Aorta (tissue), 5 donors: ENCODE measurements at regions not wholly inside any gene's neighbourhood (a gene's known extent, or its start where the extent isn't known, plus 50 kb on each side); places are given as distances from the start of the nearest gene placed in this dataset.

Experiments
- ATAC-seq: fragments of 200-7000 bp; cut with Tn5 transposase; one replicate; pipeline ENCODE4 v1.9.1; 2022; ENCODE audit warnings: moderate library complexity; ENCODE audit not compliant: low FRiP score
- DNase-seq, 2 donors: peaks; one replicate each; pipeline ENCODE4 v3.0.0-alpha.2; 2020
- H3K27ac ChIP-seq, 2 donors: one replicate each; pipeline ENCODE4 v1.5.1; 2013; ENCODE audit warnings: low read length in 2 of 2, mild to moderate bottlenecking in 2 of 2, moderate library complexity in 2 of 2, control low read depth in 1 of 2, inconsistent platforms in 1 of 2, low read depth in 1 of 2
- H3K27me3 ChIP-seq, 2 donors: one replicate each; pipeline ENCODE4 v1.6.1; 2013; ENCODE audit warnings: control low read depth in 1 of 2, low read length in 1 of 2, mild to moderate bottlenecking in 1 of 2, moderate library complexity in 1 of 2; ENCODE audit not compliant: insufficient read depth in 2 of 2, control insufficient read depth in 1 of 2
- H3K36me3 ChIP-seq, 2 donors: one replicate each; pipeline ENCODE4 v1.6.1; 2013; ENCODE audit warnings: control low read depth in 1 of 2, low read length in 1 of 2, mild to moderate bottlenecking in 1 of 2; ENCODE audit not compliant: insufficient read depth in 2 of 2, control insufficient read depth in 1 of 2
- H3K4me1 ChIP-seq, 2 donors: one replicate each; pipeline ENCODE4 v1.6.1; 2013; ENCODE audit warnings: low read length in 2 of 2, control low read depth in 1 of 2, mild to moderate bottlenecking in 1 of 2, moderate library complexity in 1 of 2; ENCODE audit not compliant: insufficient read depth in 2 of 2, control insufficient read depth in 1 of 2
- H3K4me3 ChIP-seq, 2 donors: one replicate each; pipeline ENCODE4 v1.5.1; 2013; ENCODE audit warnings: low read length in 2 of 2, control low read depth in 1 of 2, mild to moderate bottlenecking in 1 of 2
- H3K9me3 ChIP-seq: one replicate; pipeline ENCODE4 v1.6.1; 2013; ENCODE audit warnings: mild to moderate bottlenecking, low read length; ENCODE audit not compliant: control insufficient read depth
- WGBS, 2 donors: extraction: QIAGEN DNeasy Blood & Tissue Kit; methylation state at CpG; one replicate each; pipeline ENCODE4 v1.1.7; 2013; 5-methylcytosine and 5-hydroxymethylcytosine counted together
- intact Hi-C, 2 donors: fragments of 100-400 bp; cut with DNase I; formaldehyde crosslinking; loops; one replicate each; pipeline versions ENCODE4 v1.14.2 to v1.15.0; 2022
- donor health status: healthy with polysubstance abuse.
- donor health status: Bipolar disorder and iron deficiency.
- donor health status: DM: no; HTN: no; CAD: no.
- donor health status: DM: no; HTN: no; CAD: no.
- donor health status: DM: yes; HTN: yes; CAD: no.

GRCh38 chr2:7815726-7816125 is 866.1 kb upstream of the ID2 start:
- peaks cover 0 to 2% of the 10 kb centered on the region in 2 donors for H3K27me3 ChIP-seq
- 68 to 79% methylated on average over 3 of the region's 3 CpGs for WGBS, 2 donors
- H3K36me3 ChIP-seq: no peaks in the 10 kb centered on the region
- intact Hi-C loops: no loop called here
- H3K9me3 ChIP-seq: no peaks in the 10 kb centered on the region
- no peak overlapping the region for H3K27ac ChIP-seq
- no peak overlapping the region for H3K4me3 ChIP-seq
- DNase-seq (no peak), ATAC-seq (no peak)
- H3K4me1 ChIP-seq: no peaks in the 10 kb centered on the region

DNA sequence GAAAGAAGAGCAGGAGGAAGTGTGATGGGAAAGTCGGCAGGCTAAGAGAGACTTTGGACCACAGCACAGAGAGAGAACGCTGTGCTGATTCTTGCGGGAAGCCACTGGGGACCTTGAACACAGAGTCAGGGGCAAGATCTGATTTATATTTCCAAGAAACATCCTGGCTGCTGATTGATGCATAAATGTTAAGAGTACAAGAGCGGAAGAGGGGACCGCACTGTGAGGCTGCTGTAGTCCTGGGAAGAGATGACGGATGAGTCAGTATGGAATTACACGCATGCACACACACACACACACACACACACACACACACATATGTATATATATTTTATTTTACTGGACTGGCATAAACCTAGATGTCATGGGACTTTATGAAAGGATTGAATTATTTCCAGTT is 865.6 kb upstream of the ID2 start:
- Histone ChIP-seq H3K27me3 (peaks cover 0 to under 1% of the 10 kb centered on the region in 2 donors), H3K27ac (no peak overlapping the region), H3K9me3 (no peaks in the 10 kb centered on the region), H3K4me1 (no peaks in the 10 kb centered on the region), H3K4me3 (no peak overlapping the region), H3K36me3 (no peaks in the 10 kb centered on the region)
- no peak for DNase-seq
- WGBS, 2 donors: 67 to 83% methylated on average over 7 of the region's 7 CpGs
- intact Hi-C loops: no loop called here
- no peak for ATAC-seq

- no peaks in the 10 kb centered on the region for H3K4me1 ChIP-seq
- DNase-seq: no peak
- no peak overlapping the region for H3K27ac ChIP-seq
- intact Hi-C loops: no loop called here
- no peak for ATAC-seq
- no peaks in the 10 kb centered on the region for H3K36me3 ChIP-seq
- H3K4me3 ChIP-seq: no peak overlapping the region
- H3K9me3 ChIP-seq: no peaks in the 10 kb centered on the region
- WGBS, 2 donors: 98 to 99% methylated on average over 2 of the region's 2 CpGs
- H3K27me3 ChIP-seq: no peaks in the 10 kb centered on the region
These were observed 864.9 kb upstream of the ID2 start for GRCh38 chr2:7816944-7817343.

GRCh38 chr2:7819316-7819715 is 862.5 kb upstream of the ID2 start:
- intact Hi-C loops: no loop called here
- H3K4me1 ChIP-seq: no peaks in the 10 kb centered on the region
- H3K27ac ChIP-seq: no peak overlapping the region

GRCh38 chr2:7819850-7820249 is 862.0 kb upstream of the ID2 start:
- DNase-seq (no peak), ATAC-seq (no peak)
- no peaks in the 10 kb centered on the region for H3K36me3 ChIP-seq
- no peaks in the 10 kb centered on the region for H3K9me3 ChIP-seq
- intact Hi-C loops: no loop called here
- WGBS, 2 donors: 83 to 89% methylated on average over 4 of the region's 4 CpGs
- no peak overlapping the region for H3K4me3 ChIP-seq
- H3K4me1 ChIP-seq: no peaks in the 10 kb centered on the region
- no peaks in the 10 kb centered on the region for H3K27me3 ChIP-seq
- no peak overlapping the region for H3K27ac ChIP-seq

More at GRCh38 chr2:7819316-7819715, 862.5 kb upstream of the ID2 start:
- no peaks in the 10 kb centered on the region for H3K9me3 ChIP-seq
- no peak overlapping the region for H3K4me3 ChIP-seq
- ATAC-seq (no peak), DNase-seq (no peak)
- WGBS, 2 donors: 91 to 95% methylated on average over 5 of the region's 5 CpGs
- no peaks in the 10 kb centered on the region for H3K27me3 ChIP-seq
- no peaks in the 10 kb centered on the region for H3K36me3 ChIP-seq

GRCh38 chr2:7824211-7824610 is 857.6 kb upstream of the ID2 start:
- Histone ChIP-seq H3K27me3 (no peaks in the 10 kb centered on the region), H3K9me3 (no peaks in the 10 kb centered on the region), H3K4me3 (no peak overlapping the region), H3K27ac (no peak overlapping the region), H3K36me3 (no peaks in the 10 kb centered on the region), H3K4me1 (no peaks in the 10 kb centered on the region)
- intact Hi-C loops: no loop called here
- no peak for ATAC-seq
- no peak for DNase-seq
- 91 to 96% methylated on average over 2 of the region's 2 CpGs for WGBS, 2 donors

- H3K27ac ChIP-seq: no peak overlapping the region
- intact Hi-C loops: no loop called here
- no peaks in the 10 kb centered on the region for H3K36me3 ChIP-seq
- ATAC-seq: no peak
- H3K4me3 ChIP-seq: no peak overlapping the region
- H3K27me3 ChIP-seq: no peaks in the 10 kb centered on the region
- 44% methylated on average over 9 of the region's 9 CpGs for WGBS, 2 donors
- H3K4me1 ChIP-seq: no peaks in the 10 kb centered on the region
- no peak for DNase-seq
- H3K9me3 ChIP-seq: no peaks in the 10 kb centered on the region
These were observed 856.1 kb upstream of the ID2 start for GRCh38 chr2:7825591-7826312.

DNA sequence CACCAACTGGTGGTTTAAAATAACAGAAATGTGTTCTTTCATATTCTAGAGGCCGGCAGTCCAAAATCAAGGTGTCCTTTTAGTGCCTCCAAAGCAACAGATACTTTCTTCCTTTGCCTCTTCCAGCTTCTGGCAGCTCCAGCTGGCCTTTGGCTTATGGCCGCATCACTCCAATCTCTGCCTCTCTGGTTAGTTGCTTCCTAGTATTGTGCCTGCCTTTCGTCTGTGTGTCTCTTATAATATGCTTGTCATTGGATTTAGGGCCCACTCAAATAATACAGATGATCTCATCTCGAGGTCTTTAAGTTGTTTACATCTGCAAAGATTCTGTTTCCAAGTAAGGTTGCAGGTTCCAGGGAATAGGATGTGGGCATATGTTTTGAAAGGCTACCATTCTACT is 855.2 kb upstream of the ID2 start:
- no peaks in the 10 kb centered on the region for H3K36me3 ChIP-seq
- DNase-seq: no peak
- WGBS, 2 donors: 96 to 97% methylated on average over 4 of the region's 4 CpGs
- intact Hi-C loops: no loop called here
- H3K4me1 ChIP-seq: no peaks in the 10 kb centered on the region
- no peaks in the 10 kb centered on the region for H3K9me3 ChIP-seq
- H3K27me3 ChIP-seq: no peaks in the 10 kb centered on the region
- no peak overlapping the region for H3K27ac ChIP-seq
- no peak overlapping the region for H3K4me3 ChIP-seq
- no peak for ATAC-seq

DNA sequence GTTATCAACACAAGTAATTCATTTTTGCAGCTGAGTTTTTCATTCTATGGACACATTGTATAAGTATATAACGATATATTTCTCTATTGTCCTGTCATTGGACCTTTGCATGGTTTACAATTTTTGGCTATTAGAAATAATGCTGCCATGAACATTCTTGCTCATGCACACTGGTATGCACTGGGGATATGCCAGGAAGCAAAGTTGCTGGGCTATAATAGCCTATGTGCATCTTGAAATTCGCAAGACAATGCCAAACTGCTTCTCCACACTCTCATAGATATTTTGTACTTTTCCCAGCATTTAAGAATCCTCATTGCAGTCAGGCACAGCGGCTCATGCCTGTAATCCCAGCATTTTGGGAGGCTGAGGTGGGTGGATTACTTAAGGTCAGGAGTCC is 852.6 kb upstream of the ID2 start:
- H3K27me3 ChIP-seq: no peaks in the 10 kb centered on the region
- no peaks in the 10 kb centered on the region for H3K9me3 ChIP-seq
- no peaks in the 10 kb centered on the region for H3K36me3 ChIP-seq
- DNase-seq (no peak), ATAC-seq (no peak)
- H3K4me3 ChIP-seq: no peak overlapping the region
- H3K4me1 ChIP-seq: no peaks in the 10 kb centered on the region
- no peak overlapping the region for H3K27ac ChIP-seq
- intact Hi-C loops: no loop called here
- WGBS, 2 donors: 91 to 93% methylated on average over 3 of the region's 3 CpGs
